ENCODE measurements at regions not wholly inside any gene's neighbourhood (a gene's known extent, or its start where the extent isn't known, plus 50 kb on each side); places are given as distances from the start of the nearest gene placed in this dataset.
A peak's percentile ranks its signal among the peaks of the same experiment; 100 is the strongest.

DNA sequence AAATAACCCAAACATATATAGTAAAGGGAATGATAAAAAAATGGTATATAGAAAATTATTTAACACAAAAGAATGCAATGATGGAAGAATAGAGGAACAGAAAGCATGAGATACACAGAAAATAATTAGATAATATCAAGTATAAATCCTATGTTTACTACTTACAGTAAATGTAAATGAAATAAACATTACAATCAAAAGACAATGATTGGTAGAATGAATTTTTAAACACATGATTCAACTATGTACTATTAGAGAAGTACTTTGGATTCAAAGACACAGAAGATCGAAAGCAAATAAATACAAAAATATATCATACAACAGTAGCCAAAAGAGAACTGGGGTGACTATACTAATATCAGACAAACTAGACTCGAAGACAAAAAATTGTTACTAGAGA, 97.6 kb upstream of the PARD3B start:
- no peaks in the 10 kb centered on the region for H3K36me3 Mint-ChIP-seq (ENCODE audit: low read depth, unreplicated experiment)
- TF ChIP-seq, protein P1, sequence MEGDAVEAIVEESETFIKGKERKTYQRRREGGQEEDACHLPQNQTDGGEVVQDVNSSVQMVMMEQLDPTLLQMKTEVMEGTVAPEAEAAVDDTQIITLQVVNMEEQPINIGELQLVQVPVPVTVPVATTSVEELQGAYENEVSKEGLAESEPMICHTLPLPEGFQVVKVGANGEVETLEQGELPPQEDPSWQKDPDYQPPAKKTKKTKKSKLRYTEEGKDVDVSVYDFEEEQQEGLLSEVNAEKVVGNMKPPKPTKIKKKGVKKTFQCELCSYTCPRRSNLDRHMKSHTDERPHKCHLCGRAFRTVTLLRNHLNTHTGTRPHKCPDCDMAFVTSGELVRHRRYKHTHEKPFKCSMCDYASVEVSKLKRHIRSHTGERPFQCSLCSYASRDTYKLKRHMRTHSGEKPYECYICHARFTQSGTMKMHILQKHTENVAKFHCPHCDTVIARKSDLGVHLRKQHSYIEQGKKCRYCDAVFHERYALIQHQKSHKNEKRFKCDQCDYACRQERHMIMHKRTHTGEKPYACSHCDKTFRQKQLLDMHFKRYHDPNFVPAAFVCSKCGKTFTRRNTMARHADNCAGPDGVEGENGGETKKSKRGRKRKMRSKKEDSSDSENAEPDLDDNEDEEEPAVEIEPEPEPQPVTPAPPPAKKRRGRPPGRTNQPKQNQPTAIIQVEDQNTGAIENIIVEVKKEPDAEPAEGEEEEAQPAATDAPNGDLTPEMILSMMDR (IDR thresholded peaks at IDR 0.05; ENCODE audit: unreplicated experiment): no peak
- H3K4me1 Mint-ChIP-seq (ENCODE audit: unreplicated experiment): peaks cover 7% of the 10 kb centered on the region
- no peak overlapping the region for H3K27ac Mint-ChIP-seq (ENCODE audit: unreplicated experiment)
- no peak overlapping the region for H3K4me3 Mint-ChIP-seq (ENCODE audit: unreplicated experiment)
- H3K9me3 Mint-ChIP-seq (ENCODE audit: unreplicated experiment): no peaks in the 10 kb centered on the region
- no peaks in the 10 kb centered on the region for H3K27me3 Mint-ChIP-seq (ENCODE audit: unreplicated experiment)
- no peak for DNase-seq (ENCODE audit: low spot score)

DNA sequence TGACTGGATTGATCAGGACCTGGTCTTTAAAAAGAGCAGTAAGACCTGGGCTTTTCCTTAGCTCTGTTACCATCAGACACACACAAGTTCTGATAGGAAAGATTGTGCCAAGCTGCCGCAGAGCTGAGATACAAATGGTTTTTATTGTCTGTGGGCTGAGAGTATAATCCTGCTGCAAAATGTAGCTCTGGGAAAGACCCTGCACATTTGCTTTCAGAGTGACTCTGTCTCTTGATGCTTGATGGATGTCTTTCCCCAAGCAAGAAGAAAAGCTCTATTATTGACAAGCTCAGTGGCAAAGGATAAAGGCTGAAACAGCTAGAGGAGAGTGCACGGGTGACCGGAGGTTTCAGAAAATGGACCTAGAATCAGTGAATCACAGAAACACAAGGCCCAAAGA, 95.3 kb upstream of the PARD3B start:
- Mint-ChIP-seq H3K4me3 (ENCODE audit: unreplicated experiment) (no peak overlapping the region), H3K9me3 (ENCODE audit: unreplicated experiment) (no peaks in the 10 kb centered on the region), H3K36me3 (ENCODE audit: low read depth, unreplicated experiment) (no peaks in the 10 kb centered on the region), H3K27me3 (ENCODE audit: unreplicated experiment) (no peaks in the 10 kb centered on the region), H3K4me1 (ENCODE audit: unreplicated experiment) (peaks cover 20% of the 10 kb centered on the region), H3K27ac (ENCODE audit: unreplicated experiment) (no peak overlapping the region)
- TF ChIP-seq, protein P1 (IDR thresholded peaks at IDR 0.05; ENCODE audit: unreplicated experiment): no peak
- DNase-seq (ENCODE audit: low spot score): no peak

DNA sequence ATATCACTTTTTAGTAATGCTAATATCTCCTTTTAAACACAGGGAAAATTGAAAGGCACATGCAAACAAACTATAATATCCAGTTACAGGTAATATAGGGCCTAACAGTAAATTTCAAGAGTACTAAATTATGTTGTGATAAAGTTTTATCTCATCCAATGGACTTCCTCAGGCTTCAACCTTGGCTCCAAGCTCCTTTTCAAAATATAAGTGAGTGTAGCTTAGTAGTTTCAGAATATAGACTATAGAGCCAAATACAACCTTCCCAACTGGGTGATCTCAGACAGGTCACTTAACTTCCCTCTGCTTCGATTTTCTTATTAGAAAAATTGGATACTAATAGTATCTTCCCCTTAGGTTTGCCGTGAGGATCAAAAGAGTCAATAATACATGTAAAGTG, 93.5 kb upstream of the PARD3B start:
- TF ChIP-seq, protein P1 (IDR thresholded peaks at IDR 0.05; ENCODE audit: unreplicated experiment): no peak

DNA sequence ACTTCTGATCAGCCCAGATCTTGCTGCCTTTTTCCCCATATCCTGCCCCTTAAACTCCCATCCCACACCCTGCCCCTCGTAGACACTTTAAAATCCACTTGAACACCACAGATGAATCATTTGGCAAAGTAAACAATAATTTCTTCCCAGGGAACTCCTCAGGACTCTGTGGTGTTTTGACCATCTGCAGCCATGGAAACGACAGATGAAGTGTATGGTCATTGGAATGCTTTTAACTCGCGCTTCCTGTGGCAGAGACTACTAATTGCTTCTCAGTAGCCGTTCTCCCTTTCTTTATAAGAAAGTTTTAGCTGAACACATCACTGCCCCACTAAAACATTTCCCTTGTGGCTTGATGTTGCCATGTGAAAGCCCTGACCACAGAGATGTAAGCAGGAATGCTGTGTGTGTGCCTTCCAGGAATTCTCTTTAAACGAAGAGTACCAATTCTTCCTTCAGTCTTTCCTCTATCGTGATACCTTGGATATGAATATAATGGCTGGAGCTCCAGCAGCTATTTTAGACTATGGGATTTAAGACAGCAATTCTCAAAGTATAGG, 92.7 kb upstream of the PARD3B start:
- peak overlapping the region; percentile 97 for H3K27ac Mint-ChIP-seq (ENCODE audit: unreplicated experiment)
- H3K4me3 Mint-ChIP-seq (ENCODE audit: unreplicated experiment): no peak overlapping the region
- peaks cover 20% of the 10 kb centered on the region for H3K4me1 Mint-ChIP-seq (ENCODE audit: unreplicated experiment)
- no peaks in the 10 kb centered on the region for H3K9me3 Mint-ChIP-seq (ENCODE audit: unreplicated experiment)
- no peaks in the 10 kb centered on the region for H3K36me3 Mint-ChIP-seq (ENCODE audit: low read depth, unreplicated experiment)
- DNase-seq (ENCODE audit: low spot score): peak; percentile 22
- H3K27me3 Mint-ChIP-seq (ENCODE audit: unreplicated experiment): no peaks in the 10 kb centered on the region
- TF ChIP-seq, protein P1 (IDR thresholded peaks at IDR 0.05; ENCODE audit: unreplicated experiment): no peak

More for the DNA sequence above, 93.5 kb upstream of the PARD3B start:
- DNase-seq (ENCODE audit: low spot score): no peak
- Mint-ChIP-seq H3K9me3 (ENCODE audit: unreplicated experiment) (no peaks in the 10 kb centered on the region), H3K27ac (ENCODE audit: unreplicated experiment) (peak overlapping the region; percentile 97), H3K36me3 (ENCODE audit: low read depth, unreplicated experiment) (no peaks in the 10 kb centered on the region), H3K27me3 (ENCODE audit: unreplicated experiment) (no peaks in the 10 kb centered on the region), H3K4me3 (ENCODE audit: unreplicated experiment) (no peak overlapping the region), H3K4me1 (ENCODE audit: unreplicated experiment) (peaks cover 20% of the 10 kb centered on the region)

DNA sequence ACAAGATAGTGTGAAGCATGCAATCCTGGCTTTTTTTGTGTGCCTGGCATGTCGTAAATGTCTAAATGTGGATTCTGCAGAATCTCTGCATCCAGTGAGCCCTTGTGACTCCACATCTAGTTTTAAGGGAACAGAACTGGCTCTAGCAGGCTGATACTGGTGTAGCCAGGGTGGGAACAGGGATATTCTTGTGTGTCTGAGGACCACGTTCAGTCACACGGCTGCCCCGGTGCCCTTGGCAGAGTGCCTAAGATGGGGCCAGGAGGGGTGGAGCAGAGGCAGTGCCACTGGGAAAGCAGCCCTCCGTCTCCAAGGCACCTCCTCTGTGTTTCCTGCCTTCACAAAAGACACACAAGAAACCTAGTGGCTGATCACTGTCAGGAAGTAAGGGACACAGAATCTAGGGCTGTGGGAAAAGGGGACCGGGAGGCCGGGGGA, 91.5 kb upstream of the PARD3B start:
- H3K36me3 Mint-ChIP-seq (ENCODE audit: low read depth, unreplicated experiment): no peaks in the 10 kb centered on the region
- DNase-seq (ENCODE audit: low spot score): no peak
- H3K4me1 Mint-ChIP-seq (ENCODE audit: unreplicated experiment): peaks cover 20% of the 10 kb centered on the region
- TF ChIP-seq, protein P1 (IDR thresholded peaks at IDR 0.05; ENCODE audit: unreplicated experiment): no peak
- H3K4me3 Mint-ChIP-seq (ENCODE audit: unreplicated experiment): no peak overlapping the region
- H3K27ac Mint-ChIP-seq (ENCODE audit: unreplicated experiment): peak overlapping the region; percentile 65
- H3K9me3 Mint-ChIP-seq (ENCODE audit: unreplicated experiment): no peaks in the 10 kb centered on the region
- no peaks in the 10 kb centered on the region for H3K27me3 Mint-ChIP-seq (ENCODE audit: unreplicated experiment)
